Kidney (tissue), 13 donors: ENCODE measurements at regions not wholly inside any gene's neighbourhood (a gene's known extent, or its start where the extent isn't known, plus 50 kb on each side); places are given as distances from the start of the nearest gene placed in this dataset.

Experiments used
- DNase-seq, 5 donors: peaks; one replicate each; pipeline ENCODE4 v3.0.0-alpha.2; 2013 to 2020
- FAIRE-seq: peaks from 2 replicates; lab custom pipeline; 2012; peaks lifted over from hg19 to GRCh38; lab: Jason Lieb, UNC
- H3K27ac ChIP-seq, 2 donors: one replicate each; pipeline ENCODE4 v1.7.0; 2013; ENCODE audit warnings: low read depth in 2 of 2, low read length in 2 of 2, inconsistent platforms in 1 of 2
- H3K27me3 ChIP-seq: one replicate; pipeline ENCODE4 v1.7.1; 2013; ENCODE audit warnings: low read length, inconsistent platforms; ENCODE audit not compliant: control insufficient read depth, insufficient read depth
- H3K36me3 ChIP-seq, 3 donors: one replicate each; pipeline versions ENCODE4 v1.7.0 to v1.7.1; 2013; ENCODE audit warnings: low read length in 3 of 3, control low read depth in 1 of 3, inconsistent platforms in 1 of 3; ENCODE audit not compliant: insufficient read depth in 3 of 3, control insufficient read depth in 2 of 3
- H3K4me1 ChIP-seq, 3 donors: one replicate each; pipeline versions ENCODE4 v1.7.0 to v1.7.1; 2013; ENCODE audit warnings: low read length in 3 of 3, inconsistent platforms in 1 of 3, low read depth in 1 of 3; ENCODE audit not compliant: control insufficient read depth in 2 of 3, insufficient read depth in 2 of 3
- H3K4me3 ChIP-seq, 3 donors: one replicate each; pipeline versions ENCODE4 v1.7.0 to v1.8.1; 2013; ENCODE audit warnings: low read length in 3 of 3, control low read depth in 1 of 3, inconsistent platforms in 1 of 3
- H3K9ac ChIP-seq, 3 donors: one replicate each; pipeline versions ENCODE4 v1.7.0 to v1.7.1; 2013; ENCODE audit warnings: low read length in 3 of 3, control low read depth in 1 of 3, inconsistent platforms in 1 of 3
- H3K9me3 ChIP-seq, 3 donors: one replicate each; pipeline versions ENCODE4 v1.7.0 to v1.7.1; 2013; ENCODE audit warnings: low read length in 3 of 3, control low read depth in 1 of 3, inconsistent platforms in 1 of 3; ENCODE audit not compliant: control insufficient read depth in 2 of 3, insufficient read depth in 1 of 3
- intact Hi-C: fragments of 100-400 bp; cut with DNase I; formaldehyde crosslinking; loops from one replicate; pipeline ENCODE4 v1.11.1; 2022
- TF ChIP-seq, protein P1 (sequence below): IDR thresholded peaks from 3 replicates; pipeline ENCODE4 v1.5.1; 2012; ENCODE audit warnings: mild to moderate bottlenecking, moderate library complexity, borderline replicate concordance; ENCODE audit not compliant: insufficient read depth; ENCODE audit errors: extremely low read depth
- donor health status: control.
- donor health status: control.
- donor health status: control.
- donor health status: control.
- donor health status: control.
- donor health status: DM: yes; HTN: yes; CAD: no.
- donor health status: Normal renal cell carcinoma (clear cell type).

DNA sequence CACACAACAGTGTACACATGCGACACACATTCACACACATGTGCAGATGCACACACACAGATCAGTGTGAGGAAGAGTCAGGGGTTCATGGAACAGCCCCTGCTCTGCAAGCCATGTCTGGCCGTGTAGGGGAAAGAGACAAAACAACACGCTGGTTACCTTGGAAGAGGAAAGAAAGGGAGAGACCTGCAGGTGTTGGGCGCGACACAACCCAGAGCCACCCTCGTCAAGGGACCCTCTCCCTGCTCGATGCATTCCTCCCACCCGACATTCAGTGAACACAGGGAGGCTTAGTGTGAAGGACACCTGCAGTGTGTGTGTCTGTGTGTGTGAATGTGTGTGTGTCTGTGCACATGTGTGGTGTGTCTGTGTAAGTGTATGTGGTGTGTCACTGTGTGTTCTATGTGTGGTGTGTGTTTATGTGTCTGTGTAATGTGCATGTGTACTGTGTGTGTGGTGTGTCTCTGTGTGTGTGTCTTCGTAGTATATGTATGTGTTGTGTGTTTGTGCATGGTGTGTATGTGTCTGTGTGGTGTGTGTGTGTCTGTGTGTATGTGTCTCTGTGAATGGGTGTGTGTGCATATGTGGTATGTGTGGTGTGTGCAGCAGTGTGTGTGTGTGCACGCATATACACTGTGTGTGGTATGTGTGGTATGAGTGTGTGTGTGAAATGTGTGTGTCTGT is 69.5 kb upstream of the PITRM1 start:
- TF ChIP-seq, protein P1, sequence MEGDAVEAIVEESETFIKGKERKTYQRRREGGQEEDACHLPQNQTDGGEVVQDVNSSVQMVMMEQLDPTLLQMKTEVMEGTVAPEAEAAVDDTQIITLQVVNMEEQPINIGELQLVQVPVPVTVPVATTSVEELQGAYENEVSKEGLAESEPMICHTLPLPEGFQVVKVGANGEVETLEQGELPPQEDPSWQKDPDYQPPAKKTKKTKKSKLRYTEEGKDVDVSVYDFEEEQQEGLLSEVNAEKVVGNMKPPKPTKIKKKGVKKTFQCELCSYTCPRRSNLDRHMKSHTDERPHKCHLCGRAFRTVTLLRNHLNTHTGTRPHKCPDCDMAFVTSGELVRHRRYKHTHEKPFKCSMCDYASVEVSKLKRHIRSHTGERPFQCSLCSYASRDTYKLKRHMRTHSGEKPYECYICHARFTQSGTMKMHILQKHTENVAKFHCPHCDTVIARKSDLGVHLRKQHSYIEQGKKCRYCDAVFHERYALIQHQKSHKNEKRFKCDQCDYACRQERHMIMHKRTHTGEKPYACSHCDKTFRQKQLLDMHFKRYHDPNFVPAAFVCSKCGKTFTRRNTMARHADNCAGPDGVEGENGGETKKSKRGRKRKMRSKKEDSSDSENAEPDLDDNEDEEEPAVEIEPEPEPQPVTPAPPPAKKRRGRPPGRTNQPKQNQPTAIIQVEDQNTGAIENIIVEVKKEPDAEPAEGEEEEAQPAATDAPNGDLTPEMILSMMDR: no peak
- DNase-seq (no peak), FAIRE-seq (no peak)
- intact Hi-C loops: no loop called here
- peaks cover 0 to 4% (median 0%) of the 10 kb centered on the region in 3 donors for H3K9me3 ChIP-seq
- no peaks in the 10 kb centered on the region for H3K4me1 ChIP-seq
- H3K4me3 ChIP-seq: peak overlapping the region in 1 of 3 donors; percentile 24
- no peak overlapping the region for H3K9ac ChIP-seq
- no peaks in the 10 kb centered on the region for H3K27me3 ChIP-seq
- peaks cover 0 to 4% (median 0%) of the 10 kb centered on the region in 3 donors for H3K36me3 ChIP-seq
- H3K27ac ChIP-seq: no peak overlapping the region

DNA sequence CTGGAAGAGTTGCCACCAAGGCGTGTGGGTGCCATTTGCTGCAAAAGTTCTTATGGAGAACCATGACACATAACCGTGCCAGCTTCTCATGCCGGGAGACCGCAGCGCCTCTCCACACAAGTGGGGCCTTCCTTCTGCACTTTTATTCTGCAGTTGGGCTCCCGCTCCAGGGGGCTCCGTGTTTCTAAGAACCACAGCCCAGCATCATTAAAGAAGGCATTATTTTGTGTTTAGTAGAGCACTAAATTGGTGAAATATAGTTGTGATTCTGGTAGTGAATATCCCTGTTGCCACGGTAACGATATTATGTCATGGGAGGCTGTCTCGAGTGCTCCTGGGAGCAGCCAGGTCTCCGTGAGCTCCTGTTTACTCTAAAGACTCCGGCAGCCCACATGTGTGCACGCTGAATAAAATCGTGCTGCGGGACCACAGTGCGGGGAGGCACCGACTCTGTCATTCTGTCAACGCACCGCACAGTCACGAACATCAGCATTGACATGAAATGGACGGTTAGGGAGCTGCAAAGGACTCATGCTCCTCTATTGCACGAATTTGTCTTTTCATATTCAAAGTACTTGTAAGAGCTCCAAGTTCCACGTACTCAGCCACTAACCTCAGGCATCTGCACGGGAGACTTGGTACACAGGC is 68.8 kb upstream of the PITRM1 start:
- intact Hi-C loops: no loop called here

DNA sequence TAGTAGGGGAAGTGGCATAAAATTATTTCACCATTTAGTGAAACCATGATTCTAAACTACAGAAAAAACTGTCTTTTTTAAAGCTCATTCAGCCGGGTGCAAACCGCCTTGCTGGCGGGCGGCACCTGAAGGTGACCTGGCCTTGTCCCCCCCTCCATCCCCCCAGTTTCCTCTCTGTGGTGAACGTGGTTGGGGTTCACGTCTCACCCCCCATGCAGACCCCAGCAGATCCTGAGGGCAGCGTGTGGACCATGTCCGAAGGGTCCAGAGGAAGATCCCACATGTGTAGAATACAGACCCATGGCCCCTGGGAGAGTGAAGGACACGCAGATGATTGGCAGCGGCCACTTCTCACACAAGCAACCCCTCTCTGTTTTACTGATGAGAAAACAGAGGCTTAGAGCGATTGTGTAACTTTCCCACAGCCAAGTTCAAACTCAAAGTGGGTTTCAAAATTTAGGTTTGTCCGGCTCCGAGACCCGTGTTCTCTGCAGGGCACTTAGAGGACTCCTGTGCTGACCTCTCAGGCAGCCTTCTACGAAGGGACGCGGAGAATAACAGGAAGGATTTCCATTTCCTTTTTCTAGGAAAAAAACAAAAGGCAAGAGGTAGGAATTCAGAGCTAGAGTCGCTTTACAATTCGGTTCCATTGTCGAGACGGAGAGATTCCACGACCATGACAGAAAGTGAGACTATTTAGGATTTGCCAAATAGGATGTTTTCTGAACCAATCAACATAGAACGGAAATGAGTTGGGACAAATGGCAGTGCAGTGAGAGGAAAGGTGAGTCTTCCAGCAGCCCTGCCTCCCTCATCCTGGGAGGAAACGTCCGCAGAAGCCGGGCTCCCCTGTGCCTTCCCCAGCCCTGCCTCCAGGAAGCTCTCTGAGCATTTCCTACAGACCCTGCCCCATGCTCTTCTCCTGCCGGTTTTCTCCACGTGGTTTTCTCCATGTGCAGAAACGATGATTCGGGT is 67.6 kb upstream of the PITRM1 start:
- no peak for FAIRE-seq
- intact Hi-C loops: loop anchor here (5.0 to 10.0 kb wide), 2 partner anchors 1415 to 1532 kb away; no protein-coding TSS in a partner anchor
- Histone ChIP-seq H3K4me3 (no peak overlapping the region), H3K9me3 (peaks cover 0 to 4% (median 0%) of the 10 kb centered on the region in 3 donors), H3K4me1 (no peaks in the 10 kb centered on the region), H3K27me3 (no peaks in the 10 kb centered on the region), H3K9ac (no peak overlapping the region), H3K27ac (no peak overlapping the region), H3K36me3 (peaks cover 0 to 4% (median 0%) of the 10 kb centered on the region in 3 donors)
- TF ChIP-seq, protein P1: no peak
- DNase-seq: peak in 1 of 5 donors; percentile 48

More for the DNA sequence above, 68.8 kb upstream of the PITRM1 start:
- H3K36me3 ChIP-seq: peaks cover 0 to 4% (median 0%) of the 10 kb centered on the region in 3 donors
- FAIRE-seq: no peak
- no peak for DNase-seq
- no peaks in the 10 kb centered on the region for H3K4me1 ChIP-seq
- H3K4me3 ChIP-seq: no peak overlapping the region
- H3K9me3 ChIP-seq: peaks cover 0 to 4% (median 0%) of the 10 kb centered on the region in 3 donors
- TF ChIP-seq, protein P1: no peak
- H3K9ac ChIP-seq: no peak overlapping the region
- H3K27me3 ChIP-seq: no peaks in the 10 kb centered on the region
- H3K27ac ChIP-seq: no peak overlapping the region
